Heart right ventricle (tissue), 16 donors: ENCODE measurements at regions not wholly inside any gene's neighbourhood (a gene's known extent, or its start where the extent isn't known, plus 50 kb on each side); places are given as distances from the start of the nearest gene placed in this dataset.
"Not testable (repeated sequence)": the region's sequence is repeated elsewhere in the genome, so short reads cannot be mapped to it uniquely, and the experiment has no call there.

Source experiments
- ATAC-seq, 8 donors: fragments of 200-7000 bp; cut with Tn5 transposase; one replicate each; pipeline ENCODE4 v1.9.1; 2020; ENCODE audit warnings: mild to moderate bottlenecking in 8 of 8, moderate library complexity in 8 of 8, moderate number of reproducible peaks in 1 of 8
- DNase-seq, 2 donors: peaks; one replicate each; pipeline ENCODE4 v3.0.0-alpha.2; 2020
- H3K27ac ChIP-seq, 10 donors: fragments of 200-600 bp; sonication (generic) in 2 of 10; one replicate each; pipeline versions ENCODE4 v1.5.0 to v1.8.0; 2020 to 2022; ENCODE audit warnings: mild to moderate bottlenecking in 3 of 10
- H3K27me3 ChIP-seq, 7 donors: fragments of 200-600 bp; one replicate each; pipeline ENCODE4 v1.8.0; 2021 to 2022; ENCODE audit warnings: mild to moderate bottlenecking in 2 of 7
- H3K36me3 ChIP-seq, 9 donors: fragments of 200-600 bp; sonication (generic) in 1 of 9; one replicate each; pipeline versions ENCODE4 v1.5.0 to v1.8.0; 2020 to 2022; ENCODE audit warnings: mild to moderate bottlenecking in 2 of 9
- H3K4me1 ChIP-seq, 9 donors: fragments of 200-600 bp; sonication (generic) in 1 of 9; one replicate each; pipeline versions ENCODE4 v1.5.0 to v1.8.0; 2020 to 2022; ENCODE audit warnings: mild to moderate bottlenecking in 4 of 9
- H3K4me3 ChIP-seq, 10 donors: fragments of 200-600 bp; sonication (generic) in 2 of 10; one replicate each; pipeline versions ENCODE4 v1.5.0 to v1.8.0; 2020 to 2022; ENCODE audit warnings: mild to moderate bottlenecking in 7 of 10, moderate library complexity in 2 of 10
- H3K9me3 ChIP-seq, 11 donors: fragments of 200-600 bp in 10 of 11; sonication (generic) in 2 of 11; one replicate each; pipeline versions ENCODE4 v1.5.0 to v1.8.0; 2013 to 2022; ENCODE audit warnings: mild to moderate bottlenecking in 2 of 11, control low read depth in 1 of 11, moderate library complexity in 1 of 11
- WGBS, 2 donors: extraction: QIAGEN DNeasy Blood & Tissue Kit; methylation state at CpG; one replicate each; pipeline ENCODE4 v1.1.7; 2013; ENCODE audit warnings: inconsistent platforms in 1 of 2; 5-methylcytosine and 5-hydroxymethylcytosine counted together
- intact Hi-C, 10 donors: fragments of 100-400 bp; cut with DNase I; formaldehyde crosslinking; loops; one replicate each; pipeline versions ENCODE4 v1.11.1 to v1.14.2; 2022
- TF ChIP-seq, protein P1 (sequence below), 9 donors: fragments of 200-600 bp; sonication (generic) in 2 of 9; IDR thresholded peaks; one replicate each; pipeline versions ENCODE4 v1.5.0 to v1.8.0; 2021 to 2022; ENCODE audit warnings: antibody characterized with exemption in 9 of 9, mild to moderate bottlenecking in 5 of 9, moderate library complexity in 1 of 9
- donor health status: Arrhythmogenic right ventricular cardiomyopathy.
- donor health status: ischemic (EF 13 %, LVEDD 7.1; RV severe dilation, severe dysfunction).
- donor health status: healthy with polysubstance abuse.
- donor health status: DM: no; HTN: yes; CAD: no.
- donor health status: DM: no; HTN: no; CAD: no.
- donor health status: ischemic (EF 25% LVEDD 6.9; RV normal size, moderate dysfunction).
- donor health status: ischemic (EF 25% LVEDD 5.7; RV mildly dilated, moderate dysfunction).
- donor health status: healthy.
- donor health status: DM: yes; HTN: yes; CAD: no.
- donor health status: Ischemic cardiomyopathy.
- donor health status: ischemic (EF 35%, LVEDD 5.7; RV mildly dilated, moderate dysfunction).
- donor health status: nonischemic (EF 11% LVEDD 7.7; RV severe dilation, severe dysfunction).
- donor health status: DM: yes; HTN: yes; CAD: no.
- donor health status: PGD.
- donor health status: ischemic (EF 29% LVEDD 5.4; RV normal size, mild dysfunction).
- donor health status: nonischemic (EF 23%, LVEDD 6.1; RV moderate dilation, normal function).

DNA sequence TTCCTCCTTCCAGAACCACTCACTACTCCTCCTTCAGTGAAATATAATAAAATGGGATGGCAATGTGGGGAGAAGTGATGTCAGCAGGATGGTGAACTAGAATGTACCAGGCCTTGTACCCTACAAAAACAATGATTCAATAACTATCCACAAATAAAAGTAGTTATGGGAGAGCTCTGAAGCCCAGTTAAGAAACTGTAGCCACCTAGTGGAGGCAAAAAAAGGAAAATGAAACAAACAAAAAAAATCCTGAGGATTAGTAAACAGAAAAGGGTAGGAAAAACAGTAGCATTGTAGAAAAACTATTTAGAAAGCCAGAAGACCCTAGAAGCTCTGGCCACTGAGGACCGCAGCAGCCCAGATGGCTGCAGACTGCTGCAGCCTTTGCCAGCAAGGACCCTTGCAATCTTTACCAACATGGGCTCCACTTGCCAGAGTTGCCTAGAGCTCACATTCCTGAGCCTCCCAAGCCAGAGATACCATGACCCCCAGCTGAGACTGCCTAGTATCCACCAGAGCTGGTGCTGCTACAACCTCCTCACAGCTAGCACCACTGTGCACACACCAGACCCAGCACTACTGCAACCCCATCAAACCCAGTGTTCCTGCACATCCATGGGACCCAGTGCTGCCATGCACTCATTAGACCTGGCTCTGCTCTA lies 259.7 kb upstream of the MSX2 start:
- Histone ChIP-seq H3K4me3 (no peak overlapping the region), H3K27me3 (peaks cover 0 to 11% (median 0%) of the 10 kb centered on the region in 7 donors), H3K27ac (no peak overlapping the region), H3K9me3 (no peaks in the 10 kb centered on the region), H3K36me3 (no peaks in the 10 kb centered on the region), H3K4me1 (no peaks in the 10 kb centered on the region)
- intact Hi-C loops: no loop called here
- WGBS, 2 donors: 85 to 92% methylated on average over 1 of the region's 1 CpG
- TF ChIP-seq, protein P1, sequence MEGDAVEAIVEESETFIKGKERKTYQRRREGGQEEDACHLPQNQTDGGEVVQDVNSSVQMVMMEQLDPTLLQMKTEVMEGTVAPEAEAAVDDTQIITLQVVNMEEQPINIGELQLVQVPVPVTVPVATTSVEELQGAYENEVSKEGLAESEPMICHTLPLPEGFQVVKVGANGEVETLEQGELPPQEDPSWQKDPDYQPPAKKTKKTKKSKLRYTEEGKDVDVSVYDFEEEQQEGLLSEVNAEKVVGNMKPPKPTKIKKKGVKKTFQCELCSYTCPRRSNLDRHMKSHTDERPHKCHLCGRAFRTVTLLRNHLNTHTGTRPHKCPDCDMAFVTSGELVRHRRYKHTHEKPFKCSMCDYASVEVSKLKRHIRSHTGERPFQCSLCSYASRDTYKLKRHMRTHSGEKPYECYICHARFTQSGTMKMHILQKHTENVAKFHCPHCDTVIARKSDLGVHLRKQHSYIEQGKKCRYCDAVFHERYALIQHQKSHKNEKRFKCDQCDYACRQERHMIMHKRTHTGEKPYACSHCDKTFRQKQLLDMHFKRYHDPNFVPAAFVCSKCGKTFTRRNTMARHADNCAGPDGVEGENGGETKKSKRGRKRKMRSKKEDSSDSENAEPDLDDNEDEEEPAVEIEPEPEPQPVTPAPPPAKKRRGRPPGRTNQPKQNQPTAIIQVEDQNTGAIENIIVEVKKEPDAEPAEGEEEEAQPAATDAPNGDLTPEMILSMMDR (IDR thresholded peaks at IDR 0.05): peak in 1 of 9 donors; percentile 12
- ATAC-seq (no peak), DNase-seq (no peak)

DNA sequence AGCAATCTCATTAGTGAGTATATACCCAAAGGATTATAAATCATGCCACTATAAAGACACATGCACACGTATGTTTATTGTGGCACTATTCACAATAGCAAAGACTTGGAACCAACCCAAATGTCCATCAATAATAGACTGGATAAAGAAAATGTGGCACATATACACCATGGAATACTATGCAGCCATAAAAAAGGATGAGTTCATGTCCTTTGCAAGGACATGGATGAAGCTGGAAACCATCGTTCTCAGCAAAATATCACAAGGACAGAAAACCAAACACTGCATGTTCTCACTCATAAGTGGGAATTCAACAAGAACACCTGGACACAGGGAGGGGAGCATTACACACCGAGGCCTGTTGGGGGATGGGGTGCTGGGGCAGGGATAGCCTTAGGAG lies 252.9 kb upstream of the MSX2 start:
- H3K4me1 ChIP-seq, DNase-seq: not testable (repeated sequence)

DNA sequence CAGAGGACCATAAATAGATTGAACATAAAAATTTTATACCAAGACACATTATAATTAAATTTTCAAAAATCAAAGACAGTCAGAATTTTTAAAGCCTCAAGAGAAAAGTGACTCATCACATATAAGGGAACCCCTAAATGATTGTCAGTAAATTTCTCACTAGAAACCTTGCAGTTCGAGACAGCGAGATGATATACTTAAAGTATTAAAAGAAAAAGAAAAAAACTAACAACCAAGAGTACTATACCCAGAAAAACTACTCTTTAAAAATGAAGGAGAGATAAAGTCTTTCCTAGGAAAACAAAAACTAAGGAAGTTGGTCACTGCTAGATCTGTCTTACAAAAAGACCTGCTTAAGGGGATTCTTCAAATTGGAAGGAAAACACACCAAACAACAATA lies 251.4 kb upstream of the MSX2 start:
- Histone ChIP-seq H3K4me1 (no peaks in the 10 kb centered on the region), H3K27me3 (no peaks in the 10 kb centered on the region), H3K27ac (no peak overlapping the region), H3K4me3 (no peak overlapping the region), H3K36me3 (no peaks in the 10 kb centered on the region), H3K9me3 (peaks cover 0 to 46% (median 14%) of the 10 kb centered on the region in 11 donors)
- intact Hi-C loops: no loop called here
- 89 to 93% methylated on average over 2 of the region's 2 CpGs for WGBS, 2 donors
- TF ChIP-seq, protein P1 (IDR thresholded peaks at IDR 0.05): no peak
- ATAC-seq (no peak), DNase-seq (no peak)

More for the DNA sequence above, 252.9 kb upstream of the MSX2 start:
- H3K36me3 ChIP-seq, H3K4me3 ChIP-seq, intact Hi-C loops, H3K27me3 ChIP-seq, H3K27ac ChIP-seq, ATAC-seq: not testable (repeated sequence)
- 86 to 90% methylated on average over 3 of the region's 3 CpGs for WGBS, 2 donors
- H3K9me3 ChIP-seq: peaks cover 0 to 46% (median 14%) of the 10 kb centered on the region in 11 donors

DNA sequence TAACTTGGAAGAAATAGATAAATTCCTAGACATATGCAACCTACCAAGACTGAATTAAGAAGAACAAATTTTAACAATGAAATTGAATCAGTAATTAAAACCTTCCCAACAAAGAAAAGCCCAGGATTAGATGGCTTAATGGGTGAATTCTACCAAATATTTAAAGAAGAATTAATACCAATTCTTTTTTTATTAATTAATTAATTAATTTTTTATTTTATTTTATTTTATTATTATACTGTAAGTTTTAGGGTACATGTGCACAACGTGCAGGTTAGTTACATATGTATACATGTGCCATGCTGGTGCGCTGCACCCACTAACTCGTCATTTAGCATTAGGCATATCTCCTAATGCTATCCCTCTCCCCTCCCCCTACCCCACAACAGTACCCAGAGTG lies 248.4 kb upstream of the MSX2 start:
- DNase-seq, H3K27me3 ChIP-seq, intact Hi-C loops, H3K27ac ChIP-seq, H3K36me3 ChIP-seq, ATAC-seq, H3K4me1 ChIP-seq, H3K4me3 ChIP-seq: not testable (repeated sequence)
- peaks cover 0 to 69% (median 30%) of the 10 kb centered on the region in 11 donors for H3K9me3 ChIP-seq
- 90 to 97% methylated on average over 3 of the region's 3 CpGs for WGBS, 2 donors

DNA sequence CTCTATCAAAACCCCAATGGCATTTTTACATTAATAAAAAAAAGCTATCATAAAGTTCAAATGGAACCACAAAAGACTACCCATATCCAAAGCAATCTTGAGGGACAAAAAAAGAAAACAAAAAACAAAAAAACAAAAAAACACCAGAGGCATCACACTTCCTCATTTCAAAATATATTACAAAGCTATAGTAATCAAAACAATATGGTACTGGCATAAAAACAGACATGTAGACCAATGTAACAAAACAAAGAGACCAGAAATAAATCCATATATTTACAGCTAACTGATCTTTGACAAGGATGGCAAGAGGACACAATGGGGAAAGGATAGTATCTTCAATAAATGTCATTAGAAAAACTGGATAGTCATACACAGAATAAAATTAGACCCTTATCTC lies 245.1 kb upstream of the MSX2 start:
- Histone ChIP-seq H3K27me3 (peaks cover 0 to 9% (median 0%) of the 10 kb centered on the region in 7 donors), H3K27ac (no peak overlapping the region), H3K4me3 (no peak overlapping the region), H3K36me3 (no peaks in the 10 kb centered on the region), H3K9me3 (peaks cover 0 to 52% (median 22%) of the 10 kb centered on the region in 11 donors), H3K4me1 (no peaks in the 10 kb centered on the region)
- ATAC-seq: no peak
- no peak for DNase-seq
- intact Hi-C loops: no loop called here
- TF ChIP-seq, protein P1 (IDR thresholded peaks at IDR 0.05): no peak
